Breast epithelium (tissue), 4 donors: ENCODE measurements at regions not wholly inside any gene's neighbourhood (a gene's known extent, or its start where the extent isn't known, plus 50 kb on each side); places are given as distances from the start of the nearest gene placed in this dataset.
"Not testable (repeated sequence)": the region's sequence is repeated elsewhere in the genome, so short reads cannot be mapped to it uniquely, and the experiment has no call there.

ENCODE experiments used
- DNase-seq, 2 donors: peaks; one replicate each; pipeline ENCODE4 v3.0.0-alpha.2; 2019; ENCODE audit warnings: low spot score in 2 of 2
- H3K27ac ChIP-seq, 2 donors: fragments of 200-600 bp; sonication (generic) in 1 of 2; one replicate each; pipeline ENCODE4 v1.5.1; 2016 to 2019; ENCODE audit warnings: mild to moderate bottlenecking in 1 of 2
- H3K27me3 ChIP-seq, 2 donors: fragments of 200-600 bp; sonication (generic) in 1 of 2; one replicate each; pipeline versions ENCODE4 v1.5.1 to v1.6.0; 2017 to 2019; ENCODE audit warnings: control low read depth in 1 of 2, mild to moderate bottlenecking in 1 of 2
- H3K36me3 ChIP-seq: fragments of 200-600 bp; one replicate; pipeline ENCODE4 v1.5.1; 2019
- H3K4me1 ChIP-seq, 2 donors: fragments of 200-600 bp; sonication (generic); one replicate each; pipeline ENCODE4 v1.5.1; 2016 to 2019; ENCODE audit warnings: control low read depth in 1 of 2
- H3K4me3 ChIP-seq, 3 donors: fragments of 200-600 bp; sonication (generic); 1 replicate in 2 of 3; 2 replicates in 1 of 3; pipeline ENCODE4 v1.5.1; 2016 to 2019; ENCODE audit warnings: mild to moderate bottlenecking in 3 of 3, moderate library complexity in 2 of 3
- H3K9me3 ChIP-seq, 2 donors: fragments of 200-600 bp; sonication (generic) in 1 of 2; one replicate each; pipeline ENCODE4 v1.5.1; 2016 to 2019; ENCODE audit warnings: control low read depth in 1 of 2
- CTCF ChIP-seq, 3 donors: fragments of 450-650 bp; IDR thresholded peaks; one replicate each; pipeline ENCODE4 v1.5.1; 2016 to 2017; ENCODE audit warnings: antibody characterized with exemption in 3 of 3, mild to moderate bottlenecking in 3 of 3, moderate library complexity in 3 of 3
- POLR2A ChIP-seq: fragments of 450-650 bp; IDR thresholded peaks from one replicate; pipeline ENCODE4 v1.6.1; 2016; ENCODE audit warnings: antibody characterized with exemption, mild to moderate bottlenecking, moderate library complexity
- POLR2AphosphoS5 ChIP-seq, 3 donors: sonication (generic); formaldehyde crosslinking; IDR thresholded peaks; one replicate each; pipeline ENCODE4 v1.6.1; 2017; ENCODE audit warnings: antibody characterized with exemption in 3 of 3
- intact Hi-C: fragments of 100-400 bp; cut with DNase I; formaldehyde crosslinking; loops from one replicate; pipeline ENCODE4 v1.15.1; 2023; ENCODE audit warnings: low total_unique reads

DNA sequence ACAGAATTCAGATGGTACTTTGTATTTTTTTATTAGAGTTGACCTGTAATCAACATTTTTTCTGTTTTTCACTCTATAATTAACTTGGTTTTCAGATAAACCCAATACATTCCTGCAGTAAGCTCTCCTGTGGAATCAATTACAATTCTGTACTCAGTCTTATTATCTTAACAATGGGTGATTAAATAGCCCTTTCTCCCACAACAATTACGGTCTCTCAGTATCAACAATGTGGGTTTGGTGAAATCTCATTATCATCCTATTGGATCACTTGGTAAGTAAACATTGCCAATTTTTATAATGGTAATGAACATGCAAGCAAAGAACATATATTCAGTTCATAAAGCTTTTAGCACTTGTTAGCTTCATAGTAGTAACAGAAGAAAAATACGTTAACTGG lies 438.9 kb upstream of the EPHA7 start:
- DNase-seq: no peak
- Histone ChIP-seq H3K27ac (no peak overlapping the region), H3K9me3 (no peaks in the 10 kb centered on the region), H3K4me1 (no peaks in the 10 kb centered on the region), H3K36me3 (peaks cover 4% of the 10 kb centered on the region), H3K4me3 (no peak overlapping the region), H3K27me3 (no peaks in the 10 kb centered on the region)
- no peak for TF ChIP-seq CTCF (IDR thresholded peaks at IDR 0.05)
- TF ChIP-seq POLR2AphosphoS5 (IDR thresholded peaks at IDR 0.05): no peak
- no peak for TF ChIP-seq POLR2A
- intact Hi-C loops: no loop called here

DNA sequence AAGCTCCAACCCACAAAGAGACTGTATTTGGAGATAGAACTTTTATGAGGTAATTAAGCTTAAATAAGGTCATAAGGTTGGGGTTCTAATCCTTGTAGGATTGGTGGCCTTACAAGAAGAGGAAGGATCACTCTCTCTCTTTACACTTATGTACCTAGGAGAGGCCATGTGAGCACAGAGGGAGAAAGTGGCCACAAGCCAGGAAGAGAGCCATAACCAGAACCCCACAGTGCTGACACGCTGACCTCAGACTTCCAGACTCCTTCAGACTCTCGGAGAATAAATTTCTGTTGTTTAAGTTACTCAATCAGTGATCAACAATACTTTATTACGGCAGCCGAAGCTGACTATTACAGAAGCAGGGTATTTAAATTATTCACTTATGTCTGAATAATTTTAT lies 430.5 kb upstream of the EPHA7 start:
- no peak overlapping the region for H3K27ac ChIP-seq
- intact Hi-C loops: no loop called here
- no peaks in the 10 kb centered on the region for H3K36me3 ChIP-seq
- DNase-seq: no peak
- TF ChIP-seq CTCF (IDR thresholded peaks at IDR 0.05) (no peak), POLR2AphosphoS5 (IDR thresholded peaks at IDR 0.05) (no peak), POLR2A (no peak)
- no peak overlapping the region for H3K4me3 ChIP-seq
- H3K9me3 ChIP-seq: no peaks in the 10 kb centered on the region
- H3K27me3 ChIP-seq: no peaks in the 10 kb centered on the region
- H3K4me1 ChIP-seq: no peaks in the 10 kb centered on the region

- intact Hi-C loops: no loop called here
- Histone ChIP-seq H3K4me1 (no peaks in the 10 kb centered on the region), H3K36me3 (no peaks in the 10 kb centered on the region), H3K9me3 (no peaks in the 10 kb centered on the region), H3K27ac (no peak overlapping the region), H3K27me3 (no peaks in the 10 kb centered on the region), H3K4me3 (no peak overlapping the region)
- DNase-seq: no peak
- TF ChIP-seq POLR2A: no peak
- TF ChIP-seq CTCF (IDR thresholded peaks at IDR 0.05): no peak
- TF ChIP-seq POLR2AphosphoS5 (IDR thresholded peaks at IDR 0.05): no peak
These were observed 428.8 kb upstream of the EPHA7 start for GRCh38 chr6:93848031-93848742.

DNA sequence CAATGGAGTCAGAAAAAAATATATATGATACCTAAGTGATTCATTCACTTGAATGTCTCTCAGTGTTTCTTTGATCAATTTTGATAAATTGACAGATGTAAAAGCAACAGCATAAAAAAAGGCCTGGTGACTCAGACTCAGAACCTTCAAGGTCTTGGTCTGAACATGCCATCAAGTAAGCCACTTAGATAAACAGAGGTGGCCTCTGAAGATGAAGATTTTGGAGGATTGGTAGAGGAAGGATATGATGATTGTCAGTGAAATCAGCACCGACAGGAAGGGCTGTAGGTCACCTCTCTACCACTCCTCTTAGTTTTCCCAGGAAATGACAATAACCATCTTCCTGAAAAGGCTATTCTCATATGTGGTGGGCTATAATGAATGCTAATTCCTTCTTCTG lies 422.8 kb upstream of the EPHA7 start:
- intact Hi-C loops: no loop called here
- Histone ChIP-seq H3K36me3 (no peaks in the 10 kb centered on the region), H3K4me1 (no peaks in the 10 kb centered on the region), H3K27me3 (no peaks in the 10 kb centered on the region), H3K4me3 (no peak overlapping the region), H3K9me3 (no peaks in the 10 kb centered on the region), H3K27ac (no peak overlapping the region)
- TF ChIP-seq CTCF (IDR thresholded peaks at IDR 0.05) (no peak), POLR2A (no peak), POLR2AphosphoS5 (IDR thresholded peaks at IDR 0.05) (no peak)
- no peak for DNase-seq

GRCh38 chr6:93835451-93836145 lies 416.2 kb upstream of the EPHA7 start:
- H3K27me3 ChIP-seq, H3K27ac ChIP-seq, DNase-seq, intact Hi-C loops, H3K9me3 ChIP-seq, H3K4me3 ChIP-seq, H3K4me1 ChIP-seq, H3K36me3 ChIP-seq: not testable (repeated sequence)

GRCh38 chr6:93835026-93835425 lies 415.7 kb upstream of the EPHA7 start:
- DNase-seq, H3K4me3 ChIP-seq, H3K27me3 ChIP-seq, intact Hi-C loops, H3K36me3 ChIP-seq, H3K27ac ChIP-seq, H3K4me1 ChIP-seq, H3K9me3 ChIP-seq: not testable (repeated sequence)

- H3K9me3 ChIP-seq, H3K27ac ChIP-seq, H3K27me3 ChIP-seq, intact Hi-C loops, H3K4me3 ChIP-seq, H3K4me1 ChIP-seq, H3K36me3 ChIP-seq, DNase-seq: not testable (repeated sequence)
These were observed 414.0 kb upstream of the EPHA7 start for GRCh38 chr6:93833326-93833725.

DNA sequence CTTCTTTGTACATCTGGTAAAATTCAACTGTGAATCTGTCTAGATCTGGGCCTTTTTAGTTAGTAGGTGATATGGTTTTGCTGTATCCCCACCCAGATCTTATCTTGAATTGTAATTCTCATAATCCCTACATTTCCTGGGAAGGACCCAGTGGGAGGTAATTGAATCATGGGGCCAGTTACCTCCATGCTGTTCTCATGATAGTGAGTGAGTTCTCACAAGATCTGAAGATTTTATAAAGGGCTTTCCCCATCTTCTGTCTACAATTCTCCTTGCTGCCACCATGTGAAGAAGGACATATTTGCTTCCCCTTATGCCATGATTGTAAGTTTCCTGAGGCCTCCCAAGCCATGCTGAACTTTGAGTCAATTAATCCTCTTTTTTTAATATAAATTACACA lies 410.4 kb upstream of the EPHA7 start:
- H3K9me3 ChIP-seq, H3K4me3 ChIP-seq, intact Hi-C loops, H3K27ac ChIP-seq, DNase-seq, H3K4me1 ChIP-seq, H3K27me3 ChIP-seq, H3K36me3 ChIP-seq: not testable (repeated sequence)
